Glutamatergic neuron (in vitro differentiated cells): ENCODE measurements at regions not wholly inside any gene's neighbourhood (a gene's known extent, or its start where the extent isn't known, plus 50 kb on each side); places are given as distances from the start of the nearest gene placed in this dataset.

Experiments
- DNase-seq: peaks from one replicate; pipeline ENCODE4 v3.0.0; 2022
- H3K27ac Mint-ChIP-seq: one replicate; pipeline ENCODE4 v1.8.0; 2020; ENCODE audit warnings: mild to moderate bottlenecking, mixed read lengths, inconsistent platforms; ENCODE audit not compliant: unreplicated experiment
- H3K27me3 Mint-ChIP-seq: one replicate; pipeline ENCODE4 v1.8.0; 2020; ENCODE audit warnings: mild to moderate bottlenecking, moderate library complexity, mixed read lengths, inconsistent platforms; ENCODE audit not compliant: unreplicated experiment
- H3K36me3 Mint-ChIP-seq: one replicate; pipeline ENCODE4 v1.8.0; 2020; ENCODE audit warnings: mild to moderate bottlenecking, mixed read lengths, inconsistent platforms; ENCODE audit not compliant: unreplicated experiment
- H3K4me1 Mint-ChIP-seq: one replicate; pipeline ENCODE4 v1.8.0; 2020; ENCODE audit warnings: mild to moderate bottlenecking, low read depth, mixed read lengths, inconsistent platforms; ENCODE audit not compliant: unreplicated experiment
- H3K4me3 Mint-ChIP-seq: one replicate; pipeline ENCODE4 v1.8.0; 2020; ENCODE audit warnings: mild to moderate bottlenecking, mixed read lengths, inconsistent platforms; ENCODE audit not compliant: unreplicated experiment
- H3K9me3 Mint-ChIP-seq: one replicate; pipeline ENCODE4 v1.8.0; 2020; ENCODE audit warnings: mild to moderate bottlenecking, moderate library complexity, mixed read lengths, inconsistent platforms; ENCODE audit not compliant: unreplicated experiment
- CTCF ChIP-seq: fragments of 200-600 bp; sonication (generic); IDR thresholded peaks from one replicate; pipeline ENCODE4 v1.5.0; 2021; ENCODE audit not compliant: partially characterized antibody, unreplicated experiment

GRCh38 chr13:68145852-68146251 is 915.7 kb upstream of the PCDH9 start:
- DNase-seq: no peak
- Mint-ChIP-seq H3K9me3 (no peaks in the 10 kb centered on the region), H3K4me1 (no peaks in the 10 kb centered on the region), H3K36me3 (no peaks in the 10 kb centered on the region), H3K27ac (no peak overlapping the region), H3K4me3 (no peak overlapping the region), H3K27me3 (no peaks in the 10 kb centered on the region)
- TF ChIP-seq CTCF: no peak

GRCh38 chr13:68128297-68128915 is 898.3 kb upstream of the PCDH9 start:
- Mint-ChIP-seq H3K4me3 (no peak overlapping the region), H3K9me3 (no peaks in the 10 kb centered on the region), H3K36me3 (no peaks in the 10 kb centered on the region)

DNA sequence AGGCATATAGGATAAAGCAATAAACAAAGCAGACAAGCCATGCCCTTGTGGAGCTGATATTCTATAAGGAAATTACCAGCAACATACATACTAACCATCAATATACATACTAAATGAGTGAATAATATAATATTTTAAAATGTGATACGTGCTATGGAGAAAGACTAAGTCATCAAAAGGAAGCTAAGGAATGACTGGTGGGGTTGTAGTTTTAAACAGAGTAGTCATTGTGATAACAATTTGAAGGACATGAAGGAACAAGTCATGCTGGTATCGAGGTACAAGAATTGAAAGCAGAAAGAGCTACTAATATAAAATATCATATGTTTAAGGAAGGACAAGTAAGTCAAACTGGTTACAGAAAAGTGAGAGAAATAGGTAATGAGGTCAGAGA is 894.9 kb upstream of the PCDH9 start:
- no peaks in the 10 kb centered on the region for H3K27me3 Mint-ChIP-seq
- TF ChIP-seq CTCF: no peak
- no peaks in the 10 kb centered on the region for H3K4me1 Mint-ChIP-seq
- no peaks in the 10 kb centered on the region for H3K9me3 Mint-ChIP-seq
- no peak for DNase-seq
- no peak overlapping the region for H3K27ac Mint-ChIP-seq
- H3K4me3 Mint-ChIP-seq: no peak overlapping the region
- H3K36me3 Mint-ChIP-seq: no peaks in the 10 kb centered on the region

More at GRCh38 chr13:68128297-68128915, 898.3 kb upstream of the PCDH9 start:
- no peak for DNase-seq
- no peak for TF ChIP-seq CTCF
- Mint-ChIP-seq H3K27ac (no peak overlapping the region), H3K27me3 (no peaks in the 10 kb centered on the region), H3K4me1 (no peaks in the 10 kb centered on the region)

GRCh38 chr13:68124437-68125086 is 894.4 kb upstream of the PCDH9 start:
- H3K9me3 Mint-ChIP-seq: no peaks in the 10 kb centered on the region
- H3K36me3 Mint-ChIP-seq: no peaks in the 10 kb centered on the region
- no peak overlapping the region for H3K4me3 Mint-ChIP-seq
- TF ChIP-seq CTCF: no peak
- H3K27me3 Mint-ChIP-seq: no peaks in the 10 kb centered on the region
- H3K4me1 Mint-ChIP-seq: no peaks in the 10 kb centered on the region
- DNase-seq: no peak
- no peak overlapping the region for H3K27ac Mint-ChIP-seq

GRCh38 chr13:68110178-68110768 is 880.1 kb upstream of the PCDH9 start:
- no peak for DNase-seq
- Mint-ChIP-seq H3K9me3 (no peaks in the 10 kb centered on the region), H3K36me3 (peaks cover 8% of the 10 kb centered on the region), H3K4me3 (no peak overlapping the region), H3K27ac (no peak overlapping the region), H3K4me1 (no peaks in the 10 kb centered on the region), H3K27me3 (no peaks in the 10 kb centered on the region)
- no peak for TF ChIP-seq CTCF
